ENCODE measurements at regions not wholly inside any gene's neighbourhood (a gene's known extent, or its start where the extent isn't known, plus 50 kb on each side); places are given as distances from the start of the nearest gene placed in this dataset.
"Not testable (repeated sequence)": the region's sequence is repeated elsewhere in the genome, so short reads cannot be mapped to it uniquely, and the experiment has no call there.

- DNase-seq = no peak
- FAIRE-seq = no peak
- no peaks in the 10 kb centered on the region for H3K9me3 ChIP-seq (ENCODE audit: control insufficient read depth in 2 of 2, insufficient read depth in 1 of 2, low read depth in 1 of 2, low read length in 1 of 2)
- no peaks in the 10 kb centered on the region for H3K27me3 ChIP-seq (ENCODE audit: control insufficient read depth in 3 of 3, insufficient read depth in 3 of 3, low read length in 3 of 3)
- WGBS, 3 donors = 90 to 94% (median 94%) methylated on average over 3 of the region's 3 CpGs
- H3K4me1 ChIP-seq (ENCODE audit: control insufficient read depth in 3 of 3, insufficient read depth in 2 of 3, low read depth in 1 of 3, low read length in 2 of 3) = peaks cover 0 to 7% (median 0%) of the 10 kb centered on the region in 3 donors
- H3K36me3 ChIP-seq (ENCODE audit: control insufficient read depth in 3 of 3, insufficient read depth in 2 of 3, low read depth in 1 of 3, low read length in 3 of 3) = no peaks in the 10 kb centered on the region
- no peak overlapping the region for H3K4me3 ChIP-seq (ENCODE audit: low read depth in 1 of 3, low read length in 3 of 3)
- no peak overlapping the region for H3K27ac ChIP-seq (ENCODE audit: low read depth in 1 of 3, low read length in 2 of 3)
Observed at GRCh38 chr7:116361767-116362166, 137.8 kb upstream of the CAV2 start.

DNA sequence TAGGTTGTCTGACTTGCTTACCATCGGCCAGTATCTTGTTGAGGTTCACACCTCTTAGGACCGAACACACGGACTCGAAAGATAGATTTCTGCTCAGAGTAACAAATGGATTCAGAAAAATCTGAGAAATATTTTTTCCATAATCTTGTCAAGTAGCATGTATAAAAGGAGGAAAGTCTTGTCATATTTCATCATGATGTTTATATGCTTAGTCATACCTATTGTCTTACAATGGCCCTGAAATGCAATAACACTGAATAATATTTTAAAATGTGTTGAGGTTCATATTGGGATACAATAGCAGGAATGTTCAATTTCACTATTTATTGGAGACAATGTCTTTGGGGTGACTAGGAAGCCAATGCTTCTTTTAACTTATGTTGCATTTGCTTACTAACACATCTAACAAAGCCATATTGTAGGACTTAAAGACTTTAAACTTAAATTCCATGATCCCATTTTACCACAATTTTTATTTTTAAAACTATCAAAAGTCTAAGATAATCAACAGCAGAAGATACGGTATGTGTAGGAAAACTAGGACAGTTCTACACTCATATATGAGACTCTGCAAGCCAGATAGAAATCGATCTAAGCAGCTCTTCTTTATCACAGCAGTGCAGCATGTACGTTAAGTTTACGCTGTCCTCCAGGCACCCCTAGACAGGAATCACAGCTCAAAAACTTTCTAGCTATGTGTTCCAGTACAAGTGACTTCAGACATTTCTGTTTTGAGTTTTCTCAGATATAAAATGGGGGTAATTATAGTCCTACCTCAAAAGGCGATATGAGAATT lies 135.7 kb upstream of the CAV2 start:
- no peak for FAIRE-seq

GRCh38 chr7:116364469-116364868 lies 135.1 kb upstream of the CAV2 start:
- 67 to 82% (median 69%) methylated on average over 2 of the region's 2 CpGs for WGBS, 3 donors
- Histone ChIP-seq H3K4me3 (ENCODE audit: low read depth in 1 of 3, low read length in 3 of 3) (no peak overlapping the region), H3K27ac (ENCODE audit: low read depth in 1 of 3, low read length in 2 of 3) (no peak overlapping the region), H3K36me3 (ENCODE audit: control insufficient read depth in 3 of 3, insufficient read depth in 2 of 3, low read depth in 1 of 3, low read length in 3 of 3) (no peaks in the 10 kb centered on the region), H3K9me3 (ENCODE audit: control insufficient read depth in 2 of 2, insufficient read depth in 1 of 2, low read depth in 1 of 2, low read length in 1 of 2) (no peaks in the 10 kb centered on the region), H3K4me1 (ENCODE audit: control insufficient read depth in 3 of 3, insufficient read depth in 2 of 3, low read depth in 1 of 3, low read length in 2 of 3) (no peaks in the 10 kb centered on the region), H3K27me3 (ENCODE audit: control insufficient read depth in 3 of 3, insufficient read depth in 3 of 3, low read length in 3 of 3) (no peaks in the 10 kb centered on the region)
- FAIRE-seq = no peak
- DNase-seq = no peak

More for the DNA sequence above, 135.7 kb upstream of the CAV2 start:
- H3K4me1 ChIP-seq (ENCODE audit: control insufficient read depth in 3 of 3, insufficient read depth in 2 of 3, low read depth in 1 of 3, low read length in 2 of 3) = no peaks in the 10 kb centered on the region
- H3K4me3 ChIP-seq (ENCODE audit: low read depth in 1 of 3, low read length in 3 of 3) = no peak overlapping the region
- WGBS, 3 donors = 92 to 95% (median 95%) methylated on average over 9 of the region's 9 CpGs
- no peak for DNase-seq
- H3K36me3 ChIP-seq (ENCODE audit: control insufficient read depth in 3 of 3, insufficient read depth in 2 of 3, low read depth in 1 of 3, low read length in 3 of 3) = no peaks in the 10 kb centered on the region
- no peak overlapping the region for H3K27ac ChIP-seq (ENCODE audit: low read depth in 1 of 3, low read length in 2 of 3)
- no peaks in the 10 kb centered on the region for H3K27me3 ChIP-seq (ENCODE audit: control insufficient read depth in 3 of 3, insufficient read depth in 3 of 3, low read length in 3 of 3)
- H3K9me3 ChIP-seq (ENCODE audit: control insufficient read depth in 2 of 2, insufficient read depth in 1 of 2, low read depth in 1 of 2, low read length in 1 of 2) = no peaks in the 10 kb centered on the region

GRCh38 chr7:116365797-116366196 lies 133.7 kb upstream of the CAV2 start:
- Histone ChIP-seq H3K4me3 (ENCODE audit: low read depth in 1 of 3, low read length in 3 of 3) (no peak overlapping the region), H3K27me3 (ENCODE audit: control insufficient read depth in 3 of 3, insufficient read depth in 3 of 3, low read length in 3 of 3) (no peaks in the 10 kb centered on the region), H3K4me1 (ENCODE audit: control insufficient read depth in 3 of 3, insufficient read depth in 2 of 3, low read depth in 1 of 3, low read length in 2 of 3) (no peaks in the 10 kb centered on the region), H3K9me3 (ENCODE audit: control insufficient read depth in 2 of 2, insufficient read depth in 1 of 2, low read depth in 1 of 2, low read length in 1 of 2) (no peaks in the 10 kb centered on the region), H3K27ac (ENCODE audit: low read depth in 1 of 3, low read length in 2 of 3) (no peak overlapping the region), H3K36me3 (ENCODE audit: control insufficient read depth in 3 of 3, insufficient read depth in 2 of 3, low read depth in 1 of 3, low read length in 3 of 3) (no peaks in the 10 kb centered on the region)
- 77 to 89% (median 84%) methylated on average over 5 of the region's 5 CpGs for WGBS, 3 donors
- no peak for DNase-seq
- FAIRE-seq = no peak

GRCh38 chr7:116367171-116367813 lies 132.2 kb upstream of the CAV2 start:
- H3K36me3 ChIP-seq (ENCODE audit: control insufficient read depth in 3 of 3, insufficient read depth in 2 of 3, low read depth in 1 of 3, low read length in 3 of 3) = no peaks in the 10 kb centered on the region
- no peak for DNase-seq
- no peaks in the 10 kb centered on the region for H3K4me1 ChIP-seq (ENCODE audit: control insufficient read depth in 3 of 3, insufficient read depth in 2 of 3, low read depth in 1 of 3, low read length in 2 of 3)
- no peaks in the 10 kb centered on the region for H3K9me3 ChIP-seq (ENCODE audit: control insufficient read depth in 2 of 2, insufficient read depth in 1 of 2, low read depth in 1 of 2, low read length in 1 of 2)
- no peaks in the 10 kb centered on the region for H3K27me3 ChIP-seq (ENCODE audit: control insufficient read depth in 3 of 3, insufficient read depth in 3 of 3, low read length in 3 of 3)
- H3K27ac ChIP-seq (ENCODE audit: low read depth in 1 of 3, low read length in 2 of 3) = no peak overlapping the region
- no peak overlapping the region for H3K4me3 ChIP-seq (ENCODE audit: low read depth in 1 of 3, low read length in 3 of 3)
- 79 to 86% (median 84%) methylated on average over 4 of the region's 4 CpGs for WGBS, 3 donors
- no peak for FAIRE-seq

DNA sequence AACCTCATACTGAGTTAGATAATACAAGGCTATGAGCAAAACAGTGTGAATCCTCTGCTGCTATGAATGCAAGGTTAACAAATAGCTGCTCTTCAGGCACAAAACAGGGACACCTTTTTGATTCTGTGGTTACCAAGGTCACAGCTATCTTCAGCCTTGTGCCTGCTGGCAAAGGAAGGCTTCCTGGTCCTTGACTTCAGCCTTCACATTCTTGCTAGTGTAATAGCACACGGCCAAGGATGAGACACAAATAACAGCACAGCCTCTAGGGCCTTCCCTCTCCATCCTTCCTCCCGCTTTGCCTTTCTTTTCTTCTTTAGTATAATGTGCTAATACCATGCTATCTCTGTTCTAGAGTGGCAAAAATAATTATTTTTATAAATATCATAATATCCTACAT lies 130.6 kb upstream of the CAV2 start:
- no peaks in the 10 kb centered on the region for H3K27me3 ChIP-seq (ENCODE audit: control insufficient read depth in 3 of 3, insufficient read depth in 3 of 3, low read length in 3 of 3)
- WGBS, 3 donors = 53 to 68% (median 61%) methylated on average over 2 of the region's 2 CpGs
- no peaks in the 10 kb centered on the region for H3K36me3 ChIP-seq (ENCODE audit: control insufficient read depth in 3 of 3, insufficient read depth in 2 of 3, low read depth in 1 of 3, low read length in 3 of 3)
- no peak overlapping the region for H3K4me3 ChIP-seq (ENCODE audit: low read depth in 1 of 3, low read length in 3 of 3)
- no peak for DNase-seq
- no peaks in the 10 kb centered on the region for H3K9me3 ChIP-seq (ENCODE audit: control insufficient read depth in 2 of 2, insufficient read depth in 1 of 2, low read depth in 1 of 2, low read length in 1 of 2)
- FAIRE-seq = no peak
- no peak overlapping the region for H3K27ac ChIP-seq (ENCODE audit: low read depth in 1 of 3, low read length in 2 of 3)
- no peaks in the 10 kb centered on the region for H3K4me1 ChIP-seq (ENCODE audit: control insufficient read depth in 3 of 3, insufficient read depth in 2 of 3, low read depth in 1 of 3, low read length in 2 of 3)

- H3K4me3 ChIP-seq (ENCODE audit: low read depth in 1 of 3, low read length in 3 of 3); FAIRE-seq; H3K9me3 ChIP-seq (ENCODE audit: control insufficient read depth in 2 of 2, insufficient read depth in 1 of 2, low read depth in 1 of 2, low read length in 1 of 2); H3K27me3 ChIP-seq (ENCODE audit: control insufficient read depth in 3 of 3, insufficient read depth in 3 of 3, low read length in 3 of 3); H3K4me1 ChIP-seq (ENCODE audit: control insufficient read depth in 3 of 3, insufficient read depth in 2 of 3, low read depth in 1 of 3, low read length in 2 of 3); DNase-seq; H3K27ac ChIP-seq (ENCODE audit: low read depth in 1 of 3, low read length in 2 of 3); H3K36me3 ChIP-seq (ENCODE audit: control insufficient read depth in 3 of 3, insufficient read depth in 2 of 3, low read depth in 1 of 3, low read length in 3 of 3): not testable (repeated sequence)
- 91% methylated on average over 7 of the region's 7 CpGs for WGBS, 3 donors
Observed at GRCh38 chr7:116371536-116371935, 128.0 kb upstream of the CAV2 start.

GRCh38 chr7:116373229-116373628 lies 126.3 kb upstream of the CAV2 start:
- DNase-seq; H3K27ac ChIP-seq (ENCODE audit: low read depth in 1 of 3, low read length in 2 of 3); FAIRE-seq; H3K4me3 ChIP-seq (ENCODE audit: low read depth in 1 of 3, low read length in 3 of 3); H3K4me1 ChIP-seq (ENCODE audit: control insufficient read depth in 3 of 3, insufficient read depth in 2 of 3, low read depth in 1 of 3, low read length in 2 of 3); H3K9me3 ChIP-seq (ENCODE audit: control insufficient read depth in 2 of 2, insufficient read depth in 1 of 2, low read depth in 1 of 2, low read length in 1 of 2); H3K27me3 ChIP-seq (ENCODE audit: control insufficient read depth in 3 of 3, insufficient read depth in 3 of 3, low read length in 3 of 3); H3K36me3 ChIP-seq (ENCODE audit: control insufficient read depth in 3 of 3, insufficient read depth in 2 of 3, low read depth in 1 of 3, low read length in 3 of 3): not testable (repeated sequence)
- WGBS, 3 donors = 50 to 67% methylated on average over 1 of the region's 3 CpGs; no CpG with 5 or more reads in 1 of the 3 donors

All from small intestine (tissue), 7 donors.